DND-41 (cell line): ENCODE measurements at regions not wholly inside any gene's neighbourhood (a gene's known extent, or its start where the extent isn't known, plus 50 kb on each side); places are given as distances from the start of the nearest gene placed in this dataset.

Source experiments
- ATAC-seq: fragments of 200-7000 bp; cut with Tn5 transposase; 3 replicates; pipeline ENCODE4 v1.9.1; 2021; ENCODE audit warnings: low read depth; ENCODE audit not compliant: insufficient read depth
- DNase-seq: peaks from one replicate; pipeline ENCODE4 v3.0.0-alpha.2; 2020
- H2AFZ ChIP-seq: 2 replicates; pipeline ENCODE4 v1.6.0; 2012; ENCODE audit warnings: low read depth, low read length
- H3K27ac ChIP-seq: 2 replicates; pipeline ENCODE4 v1.5.1; 2012; ENCODE audit warnings: low read length, inconsistent platforms
- H3K27me3 ChIP-seq: fragments of 200-600 bp; sonication (generic); 2 replicates; pipeline ENCODE4 v1.6.0; 2012; ENCODE audit warnings: low read length, mild to moderate bottlenecking, inconsistent platforms; ENCODE audit not compliant: insufficient read depth, poor library complexity
- H3K36me3 ChIP-seq: 2 replicates; pipeline ENCODE4 v1.5.1; 2012; ENCODE audit warnings: low read length, inconsistent platforms; ENCODE audit not compliant: insufficient read depth
- H3K4me1 ChIP-seq: 2 replicates; pipeline ENCODE4 v1.5.1; 2012; ENCODE audit warnings: mild to moderate bottlenecking, low read length; ENCODE audit not compliant: insufficient read depth
- H3K4me2 ChIP-seq: 2 replicates; pipeline ENCODE4 v1.6.0; 2012; ENCODE audit warnings: mild to moderate bottlenecking, moderate library complexity, low read length, inconsistent platforms; ENCODE audit not compliant: insufficient read depth
- H3K4me3 ChIP-seq, 2 experiments: fragments of 200-600 bp in 1 of 2; shearing (Covaris generic) in 1 of 2; 2 replicates each; pipeline ENCODE4 v1.5.1; 2012 to 2016; ENCODE audit warnings: inconsistent platforms in 2 of 2, low read length in 2 of 2, mild to moderate bottlenecking in 2 of 2, low read depth in 1 of 2, moderate library complexity in 1 of 2
- H3K79me2 ChIP-seq: 2 replicates; pipeline ENCODE4 v1.6.0; 2012; ENCODE audit warnings: low read length, inconsistent platforms; ENCODE audit not compliant: insufficient read depth
- H3K9ac ChIP-seq: 2 replicates; pipeline ENCODE4 v1.6.0; 2012; ENCODE audit warnings: low read depth, mild to moderate bottlenecking, inconsistent platforms, low read length, moderate library complexity
- H3K9me3 ChIP-seq: 2 replicates; pipeline ENCODE4 v1.5.1; 2012; ENCODE audit warnings: low read length, moderate library complexity, mild to moderate bottlenecking, inconsistent platforms; ENCODE audit not compliant: insufficient read depth, severe bottlenecking
- H4K20me1 ChIP-seq: 2 replicates; pipeline ENCODE4 v1.6.0; 2012; ENCODE audit warnings: low read length; ENCODE audit not compliant: insufficient read depth
- CTCF ChIP-seq: IDR thresholded peaks from 2 replicates; pipeline ENCODE4 v1.5.1; 2012; ENCODE audit warnings: borderline replicate concordance, low read length, moderate library complexity, mild to moderate bottlenecking; ENCODE audit not compliant: poor library complexity, severe bottlenecking; ENCODE audit errors: extremely low read depth
- EZH2 ChIP-seq: IDR thresholded peaks from 3 replicates; pipeline ENCODE4 v1.6.1; 2012; ENCODE audit warnings: borderline replicate concordance, low read depth, mild to moderate bottlenecking, moderate library complexity, low read length, inconsistent platforms; ENCODE audit not compliant: severe bottlenecking

- Histone ChIP-seq H3K27ac (no peak overlapping the region), H2AFZ (no peak overlapping the region), H3K4me2 (no peak overlapping the region), H3K4me1 (no peaks in the 10 kb centered on the region), H4K20me1 (no peaks in the 10 kb centered on the region), H3K4me3 (no peak overlapping the region), H3K27me3 (peaks cover 18% of the 10 kb centered on the region), H3K36me3 (no peaks in the 10 kb centered on the region), H3K79me2 (no peaks in the 10 kb centered on the region), H3K9ac (no peak overlapping the region), H3K9me3 (no peaks in the 10 kb centered on the region)
- ATAC-seq: no peak
- no peak for DNase-seq
- TF ChIP-seq CTCF: no peak
- no peak for TF ChIP-seq EZH2
Measured at GRCh38 chr11:116492600-116492999, 280.2 kb downstream of the BUD13 start.

GRCh38 chr11:116488836-116489389, 283.9 kb downstream of the BUD13 start:
- Histone ChIP-seq H2AFZ (no peak overlapping the region), H3K9ac (no peak overlapping the region), H3K9me3 (no peaks in the 10 kb centered on the region), H3K4me3 (no peak overlapping the region), H3K27me3 (peaks cover 19% of the 10 kb centered on the region), H3K4me2 (no peak overlapping the region), H3K27ac (no peak overlapping the region), H3K36me3 (no peaks in the 10 kb centered on the region), H3K4me1 (no peaks in the 10 kb centered on the region), H4K20me1 (no peaks in the 10 kb centered on the region), H3K79me2 (no peaks in the 10 kb centered on the region)
- ATAC-seq (no peak), DNase-seq (no peak)
- TF ChIP-seq EZH2 (no peak), CTCF (no peak)

GRCh38 chr11:116485425-116485824, 287.4 kb downstream of the BUD13 start:
- ATAC-seq: no peak
- TF ChIP-seq CTCF (no peak), EZH2 (no peak)

DNA sequence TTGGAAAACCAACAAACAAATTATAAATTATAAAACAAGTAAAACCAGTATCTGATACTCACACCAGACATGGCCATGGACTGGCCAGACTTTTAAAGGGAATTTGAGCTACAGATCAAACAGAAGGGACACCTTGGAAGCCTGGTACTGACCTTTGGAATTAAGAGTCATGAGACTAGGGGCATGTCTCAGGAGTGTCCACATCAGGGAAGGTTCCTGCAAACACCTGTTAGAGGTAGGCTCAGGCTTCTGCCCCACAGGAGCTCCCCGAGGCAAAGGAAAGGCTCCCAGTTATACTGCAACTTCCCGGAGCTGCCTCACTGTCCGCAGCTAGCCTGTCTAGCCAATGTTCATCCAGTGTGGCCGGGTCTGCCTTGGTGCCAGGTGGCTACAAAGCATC, 290.1 kb downstream of the BUD13 start:
- DNase-seq (no peak), ATAC-seq (no peak)
- H3K4me1 ChIP-seq: no peaks in the 10 kb centered on the region
- H2AFZ ChIP-seq: no peak overlapping the region
- H3K4me3 ChIP-seq: no peak overlapping the region
- no peak overlapping the region for H3K9ac ChIP-seq
- no peak overlapping the region for H3K27ac ChIP-seq
- no peaks in the 10 kb centered on the region for H3K79me2 ChIP-seq
- no peaks in the 10 kb centered on the region for H3K36me3 ChIP-seq
- TF ChIP-seq EZH2: no peak
- TF ChIP-seq CTCF: no peak
- peaks cover 5% of the 10 kb centered on the region for H3K27me3 ChIP-seq
- no peaks in the 10 kb centered on the region for H3K9me3 ChIP-seq
- H3K4me2 ChIP-seq: no peak overlapping the region
- H4K20me1 ChIP-seq: no peaks in the 10 kb centered on the region

More at GRCh38 chr11:116485425-116485824, 287.4 kb downstream of the BUD13 start:
- Histone ChIP-seq H3K36me3 (no peaks in the 10 kb centered on the region), H3K4me2 (no peak overlapping the region), H2AFZ (no peak overlapping the region), H3K79me2 (no peaks in the 10 kb centered on the region), H3K27me3 (peaks cover 18% of the 10 kb centered on the region), H4K20me1 (no peaks in the 10 kb centered on the region), H3K4me3 (no peak overlapping the region), H3K9ac (no peak overlapping the region), H3K27ac (no peak overlapping the region), H3K4me1 (no peaks in the 10 kb centered on the region), H3K9me3 (no peaks in the 10 kb centered on the region)
- no peak for DNase-seq
